ENCODE measurements at regions not wholly inside any gene's neighbourhood (a gene's known extent, or its start where the extent isn't known, plus 50 kb on each side); places are given as distances from the start of the nearest gene placed in this dataset.

GRCh38 chr10:4661511-4662255 lies 164.3 kb upstream of the AKR1E2 start:
- no peak overlapping the region for H3K18ac ChIP-seq (ENCODE audit: insufficient read length, low read depth, low read length)
- no peak overlapping the region for H3K23ac ChIP-seq (ENCODE audit: insufficient read length, low read depth, low read length)
- H2BK20ac ChIP-seq (ENCODE audit: low read depth, low read length, poor library complexity, severe bottlenecking), result no peak overlapping the region
- Mint-ChIP-seq H3K27me3 (ENCODE audit: low read depth) (no peaks in the 10 kb centered on the region; the same call in 1 of the 2 replicates), H3K4me1 (no peaks in the 10 kb centered on the region), H3K9me3 (no peaks in the 10 kb centered on the region), H3K4me3 (no peak overlapping the region), H3K36me3 (ENCODE audit: insufficient read depth in 1 of 3, low read depth in 3 of 3) (no peaks in the 10 kb centered on the region), H3K27ac (no peak overlapping the region)
- H3K27me3 ChIP-seq (ENCODE audit: insufficient read depth, low read length), result no peaks in the 10 kb centered on the region
- H3K23me2 ChIP-seq (ENCODE audit: insufficient read length, low read depth, low read length, poor library complexity, severe bottlenecking), result no peaks in the 10 kb centered on the region
- no CpG with 5 or more reads among the region's 16 CpGs for WGBS (ENCODE audit: extremely low coverage, insufficient read length, low lambda C conversion rate)
- no peak for DNase-seq
- H3K56ac ChIP-seq (ENCODE audit: insufficient read length, low read depth, low read length), result no peak overlapping the region
- H3K4me2 ChIP-seq (ENCODE audit: insufficient read depth, insufficient read length, low read length), result no peak overlapping the region
- H3K4me1 ChIP-seq (ENCODE audit: insufficient read depth, low read length), result no peaks in the 10 kb centered on the region
- H2BK15ac ChIP-seq (ENCODE audit: low read depth, low read length), result no peak overlapping the region
- no peak for TF ChIP-seq CTCF (conservative IDR thresholded peaks at IDR 0.05)
- no peaks in the 10 kb centered on the region for H3K79me2 ChIP-seq (ENCODE audit: insufficient read depth, low read length)
- H3T11ph ChIP-seq (ENCODE audit: low read length), result no peak overlapping the region
- H4K8ac ChIP-seq (replicated peaks; ENCODE audit: insufficient read length, low read depth, low read length), result no peak overlapping the region
- no peak overlapping the region for H2BK5ac ChIP-seq (ENCODE audit: insufficient read length, low read length)
- H3K79me1 ChIP-seq (ENCODE audit: insufficient read depth, low read depth, low read length, poor library complexity, severe bottlenecking), result no peaks in the 10 kb centered on the region
- no peak overlapping the region for H2AFZ ChIP-seq (ENCODE audit: low read length)
- H4K5ac ChIP-seq (ENCODE audit: insufficient read length, low read depth, low read length), result no peak overlapping the region
- no peak overlapping the region for H4K91ac ChIP-seq (ENCODE audit: insufficient read length, low read depth, low read length)
- no peaks in the 10 kb centered on the region for H3K9me3 ChIP-seq (ENCODE audit: control insufficient read depth, low read depth, low read length)
- H2BK12ac ChIP-seq (ENCODE audit: insufficient read length, low read depth, low read length), result no peak overlapping the region
- no peaks in the 10 kb centered on the region for H4K20me1 ChIP-seq (ENCODE audit: control insufficient read depth, insufficient read depth, insufficient read length)
- H2AK5ac ChIP-seq (ENCODE audit: insufficient read length, low read length), result no peak overlapping the region
- H2BK120ac ChIP-seq (ENCODE audit: low read depth, low read length, poor library complexity, severe bottlenecking), result no peak overlapping the region
- H3K14ac ChIP-seq (ENCODE audit: insufficient read depth, low read length), result no peak overlapping the region; the same call in 1 of the 2 replicates
- H3K27ac ChIP-seq (ENCODE audit: insufficient read length, low read depth, low read length), result no peak overlapping the region
- H3K9ac ChIP-seq (ENCODE audit: extremely low read depth, insufficient read length, low read length), result no peak overlapping the region
- no peak overlapping the region for H3K4ac ChIP-seq (ENCODE audit: low read depth, low read length)
